GM19455 (cell line): ENCODE measurements at regions not wholly inside any gene's neighbourhood (a gene's known extent, or its start where the extent isn't known, plus 50 kb on each side); places are given as distances from the start of the nearest gene placed in this dataset.
"Not testable (repeated sequence)": the region's sequence is repeated elsewhere in the genome, so short reads cannot be mapped to it uniquely, and the experiment has no call there.

Experiments
- ATAC-seq: cut with Tn5 transposase; IDR thresholded peaks from one replicate; pipeline ENCODE4 v1.9.1; 2021; ENCODE audit not compliant: unreplicated experiment

- ATAC-seq: not testable (repeated sequence)
These were observed 232.2 kb upstream of the PRDM1 start for GRCh38 chr6:105853979-105854378.

- ATAC-seq: no peak
These were observed 234.5 kb upstream of the PRDM1 start for GRCh38 chr6:105851606-105852005.

GRCh38 chr6:105851113-105851580 lies 235.0 kb upstream of the PRDM1 start:
- no peak for ATAC-seq

GRCh38 chr6:105850261-105851112 lies 235.6 kb upstream of the PRDM1 start:
- no peak for ATAC-seq

- no peak for ATAC-seq
These were observed 236.4 kb upstream of the PRDM1 start for GRCh38 chr6:105849746-105850145.

GRCh38 chr6:105847433-105847832 lies 238.7 kb upstream of the PRDM1 start:
- ATAC-seq: no peak

- no peak for ATAC-seq
These were observed 241.8 kb upstream of the PRDM1 start for GRCh38 chr6:105844275-105844883.

GRCh38 chr6:105839266-105839665 lies 246.9 kb upstream of the PRDM1 start:
- ATAC-seq: no peak

GRCh38 chr6:105838171-105838570 lies 248.0 kb upstream of the PRDM1 start:
- ATAC-seq: no peak

GRCh38 chr6:105836889-105837288 lies 249.2 kb upstream of the PRDM1 start:
- ATAC-seq: no peak

GRCh38 chr6:105836379-105836778 lies 249.8 kb upstream of the PRDM1 start:
- no peak for ATAC-seq

- no peak for ATAC-seq
These were observed 250.8 kb upstream of the PRDM1 start for GRCh38 chr6:105835373-105835772.

GRCh38 chr6:105833959-105834947 lies 251.9 kb upstream of the PRDM1 start:
- no peak for ATAC-seq

- no peak for ATAC-seq
These were observed 253.8 kb upstream of the PRDM1 start for GRCh38 chr6:105832313-105832761.

- no peak for ATAC-seq
These were observed 254.6 kb upstream of the PRDM1 start for GRCh38 chr6:105831311-105832097.

GRCh38 chr6:105825210-105825609 lies 260.9 kb upstream of the PRDM1 start:
- no peak for ATAC-seq

- no peak for ATAC-seq
These were observed 261.4 kb upstream of the PRDM1 start for GRCh38 chr6:105824732-105825131.

- no peak for ATAC-seq
These were observed 264.4 kb upstream of the PRDM1 start for GRCh38 chr6:105821777-105822176.

- ATAC-seq: no peak
These were observed 265.1 kb upstream of the PRDM1 start for GRCh38 chr6:105821027-105821426.

- no peak for ATAC-seq
These were observed 266.4 kb upstream of the PRDM1 start for GRCh38 chr6:105819745-105820144.
